ENCODE measurements at regions not wholly inside any gene's neighbourhood (a gene's known extent, or its start where the extent isn't known, plus 50 kb on each side); places are given as distances from the start of the nearest gene placed in this dataset.

DNA sequence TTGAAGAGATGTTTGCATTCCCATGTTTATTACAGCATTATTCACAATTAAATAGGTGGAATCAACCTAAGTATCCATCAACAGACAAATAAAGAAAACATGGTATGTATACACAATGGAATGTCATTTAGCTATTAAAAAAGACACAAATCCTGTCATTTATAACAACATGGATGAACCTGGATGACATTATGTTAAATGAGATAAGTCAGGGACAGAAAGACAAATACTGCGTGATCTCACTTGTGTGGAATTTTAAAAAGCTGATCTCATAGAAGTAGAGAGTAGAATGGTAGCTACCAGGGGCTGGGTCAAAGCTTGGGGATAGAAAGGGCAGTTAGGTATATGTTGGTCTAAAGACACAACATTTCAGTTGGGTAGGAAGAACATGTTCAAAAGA, 376.3 kb downstream of the EPHA4 start:
- H3K9me3 Mint-ChIP-seq: no peaks in the 10 kb centered on the region
- no peaks in the 10 kb centered on the region for H3K36me3 Mint-ChIP-seq (ENCODE audit: low read depth)
- peaks cover 5% of the 10 kb centered on the region for H3K27me3 Mint-ChIP-seq
- ATAC-seq (replicated peaks): no peak
- H3K27ac Mint-ChIP-seq: no peak overlapping the region
- no peak overlapping the region for H3K4me3 Mint-ChIP-seq
- no peaks in the 10 kb centered on the region for H3K4me1 Mint-ChIP-seq

DNA sequence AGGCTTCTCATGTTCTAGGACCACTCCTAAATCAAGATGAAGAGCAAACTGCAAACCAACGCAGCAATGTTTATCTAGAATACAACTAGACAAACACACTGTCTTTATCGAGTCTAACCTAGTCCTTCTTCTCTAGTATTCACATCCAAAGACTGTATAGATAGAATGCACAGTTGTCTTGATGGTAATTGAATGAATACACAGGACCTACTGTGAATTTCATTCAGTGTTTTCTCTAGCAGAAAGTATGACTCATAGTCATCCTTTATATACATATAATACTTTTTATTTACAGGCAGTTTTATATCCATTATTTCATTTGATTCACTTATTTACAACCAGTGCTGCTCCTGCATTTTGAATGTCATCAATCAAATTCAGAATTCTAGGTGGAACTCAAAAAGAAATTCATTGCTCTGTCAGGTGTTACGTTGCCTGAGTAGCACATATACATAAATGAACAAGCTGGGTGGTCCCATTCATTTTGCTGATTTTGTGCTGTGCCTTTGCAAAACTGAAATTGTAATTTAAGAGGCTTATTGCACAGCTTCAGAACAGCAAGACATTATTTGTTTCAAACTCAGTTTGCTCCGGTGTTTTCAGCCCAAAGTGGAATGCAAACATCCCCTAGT, 374.8 kb downstream of the EPHA4 start:
- peaks cover 3% of the 10 kb centered on the region for H3K27me3 Mint-ChIP-seq
- H3K4me1 Mint-ChIP-seq: no peaks in the 10 kb centered on the region
- ATAC-seq (replicated peaks): no peak
- H3K4me3 Mint-ChIP-seq: no peak overlapping the region
- no peaks in the 10 kb centered on the region for H3K9me3 Mint-ChIP-seq
- no peaks in the 10 kb centered on the region for H3K36me3 Mint-ChIP-seq (ENCODE audit: low read depth)
- H3K27ac Mint-ChIP-seq: no peak overlapping the region

DNA sequence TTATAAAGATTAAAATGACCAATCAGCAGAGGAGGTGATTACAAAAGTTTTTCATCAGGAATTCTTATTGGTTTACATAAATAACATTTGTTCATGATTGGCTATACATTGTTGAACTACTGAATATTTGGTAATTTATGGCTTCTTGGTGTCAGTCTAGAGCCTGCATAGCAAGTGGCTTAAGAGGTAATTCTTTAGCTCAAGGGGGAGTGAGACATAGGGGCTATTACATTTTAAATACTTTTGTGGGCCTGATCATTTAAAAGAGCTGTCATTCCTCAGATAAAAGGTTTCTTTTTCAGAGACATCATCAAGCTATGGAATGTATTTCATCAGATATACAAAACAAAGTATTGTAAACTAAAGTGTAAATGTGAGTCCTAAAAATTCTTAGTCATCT, 373.8 kb downstream of the EPHA4 start:
- no peak for ATAC-seq (replicated peaks)
- Mint-ChIP-seq H3K4me3 (no peak overlapping the region), H3K27ac (no peak overlapping the region), H3K9me3 (no peaks in the 10 kb centered on the region), H3K4me1 (no peaks in the 10 kb centered on the region), H3K36me3 (ENCODE audit: low read depth) (no peaks in the 10 kb centered on the region), H3K27me3 (no peaks in the 10 kb centered on the region)

DNA sequence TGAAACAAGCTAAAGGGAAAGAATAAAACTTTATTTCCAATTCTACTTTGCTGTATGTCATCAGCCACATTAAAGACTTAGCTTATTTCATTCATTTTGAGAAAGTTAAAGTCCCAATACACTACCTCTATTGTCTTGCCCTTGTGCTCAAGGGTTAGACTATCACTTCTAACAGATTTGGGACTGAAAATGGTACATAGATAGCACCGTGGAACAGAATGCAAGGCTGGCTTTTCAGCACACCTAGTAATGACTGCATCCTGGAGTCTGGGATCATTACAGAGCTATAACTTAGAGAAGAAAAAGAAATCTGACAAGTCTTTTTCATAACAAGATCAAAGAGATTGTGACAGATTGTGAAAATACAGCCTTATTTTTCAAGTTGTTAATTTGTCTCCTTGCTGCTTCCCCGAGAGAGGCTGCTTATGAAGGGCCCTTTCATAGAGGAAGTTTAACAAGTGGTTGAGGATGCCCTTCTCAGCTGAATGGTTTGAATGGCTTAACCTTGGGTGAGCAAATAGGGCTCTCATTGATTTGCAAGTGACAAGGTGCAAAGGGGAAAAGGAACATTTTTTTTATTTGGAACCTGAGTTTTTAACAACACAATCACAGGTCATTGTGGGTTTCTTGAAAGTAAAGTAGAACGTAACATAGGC, 371.8 kb downstream of the EPHA4 start:
- no peak overlapping the region for H3K4me3 Mint-ChIP-seq
- no peaks in the 10 kb centered on the region for H3K4me1 Mint-ChIP-seq
- H3K27me3 Mint-ChIP-seq: no peaks in the 10 kb centered on the region
- no peak for ATAC-seq (replicated peaks)
- H3K27ac Mint-ChIP-seq: no peak overlapping the region
- H3K36me3 Mint-ChIP-seq (ENCODE audit: low read depth): no peaks in the 10 kb centered on the region
- H3K9me3 Mint-ChIP-seq: no peaks in the 10 kb centered on the region

DNA sequence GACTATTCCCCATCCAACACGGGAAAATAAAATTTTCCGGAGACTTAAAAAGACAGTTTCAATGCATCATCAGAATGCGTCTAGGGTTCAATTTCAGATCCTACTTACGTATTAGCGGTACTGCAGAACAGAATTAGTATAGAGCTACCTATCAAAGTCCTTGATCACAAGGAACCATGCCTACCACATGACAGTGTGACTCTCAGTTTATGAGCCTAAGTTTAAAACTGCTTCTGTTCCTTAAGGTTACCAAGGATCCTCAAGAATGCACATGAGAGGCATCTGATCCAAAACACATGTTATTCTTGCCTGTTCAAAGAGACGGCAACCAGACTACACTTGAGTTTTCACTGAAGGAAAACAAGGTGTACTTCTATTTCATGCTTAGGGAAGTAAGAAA, 369.7 kb downstream of the EPHA4 start:
- H3K27me3 Mint-ChIP-seq: peaks cover 4% of the 10 kb centered on the region

DNA sequence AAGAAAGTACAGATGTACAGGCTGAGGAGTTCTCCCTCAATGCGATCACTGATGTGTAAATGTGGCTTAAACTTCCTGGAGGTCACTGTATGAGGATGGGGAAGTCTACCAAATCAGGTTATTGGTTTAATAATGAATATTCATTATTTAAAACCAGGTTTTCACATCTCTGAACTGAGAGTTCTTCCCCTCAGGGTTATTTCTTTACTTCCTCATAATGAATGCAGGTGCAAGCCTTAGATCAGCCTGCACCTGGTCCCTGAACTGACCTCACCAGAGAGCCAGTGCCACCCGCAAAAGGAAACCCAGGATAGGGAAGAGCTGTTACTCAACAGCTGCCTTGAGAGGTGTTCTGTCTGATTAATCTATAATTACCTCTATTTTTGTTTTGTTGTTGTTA, 369.0 kb downstream of the EPHA4 start:
- Mint-ChIP-seq H3K27ac (no peak overlapping the region), H3K4me1 (no peaks in the 10 kb centered on the region), H3K9me3 (peaks cover 3% of the 10 kb centered on the region), H3K27me3 (peaks cover 4% of the 10 kb centered on the region), H3K4me3 (no peak overlapping the region), H3K36me3 (ENCODE audit: low read depth) (no peaks in the 10 kb centered on the region)
- ATAC-seq (replicated peaks): no peak

More for the DNA sequence above, 369.7 kb downstream of the EPHA4 start:
- Mint-ChIP-seq H3K4me3 (no peak overlapping the region), H3K4me1 (no peaks in the 10 kb centered on the region), H3K27ac (no peak overlapping the region), H3K36me3 (ENCODE audit: low read depth) (no peaks in the 10 kb centered on the region), H3K9me3 (peaks cover 3% of the 10 kb centered on the region)
- no peak for ATAC-seq (replicated peaks)

DNA sequence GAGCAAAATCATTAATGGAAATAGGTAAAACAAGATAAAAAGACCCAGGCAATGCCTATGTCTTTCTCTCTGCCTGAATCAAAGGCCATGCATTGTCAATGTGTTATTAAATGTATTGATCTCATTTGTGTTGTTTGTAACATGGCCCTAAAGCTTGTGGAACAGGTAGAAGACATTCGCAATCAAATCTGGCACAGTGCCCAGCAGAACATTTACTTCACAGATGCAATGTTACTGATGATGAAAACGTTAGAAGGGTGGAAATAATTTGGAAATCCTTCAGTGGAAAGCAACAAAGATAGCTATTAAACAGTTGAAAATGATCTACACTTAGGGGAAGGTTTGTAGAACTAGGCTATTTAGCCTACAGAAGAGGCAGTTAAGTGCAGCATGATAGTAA, 368.2 kb downstream of the EPHA4 start:
- no peaks in the 10 kb centered on the region for H3K4me1 Mint-ChIP-seq
- H3K27me3 Mint-ChIP-seq: peaks cover 4% of the 10 kb centered on the region
- H3K36me3 Mint-ChIP-seq (ENCODE audit: low read depth): no peaks in the 10 kb centered on the region
- ATAC-seq (replicated peaks): no peak
- H3K27ac Mint-ChIP-seq: no peak overlapping the region
- peaks cover 3% of the 10 kb centered on the region for H3K9me3 Mint-ChIP-seq
- H3K4me3 Mint-ChIP-seq: no peak overlapping the region

DNA sequence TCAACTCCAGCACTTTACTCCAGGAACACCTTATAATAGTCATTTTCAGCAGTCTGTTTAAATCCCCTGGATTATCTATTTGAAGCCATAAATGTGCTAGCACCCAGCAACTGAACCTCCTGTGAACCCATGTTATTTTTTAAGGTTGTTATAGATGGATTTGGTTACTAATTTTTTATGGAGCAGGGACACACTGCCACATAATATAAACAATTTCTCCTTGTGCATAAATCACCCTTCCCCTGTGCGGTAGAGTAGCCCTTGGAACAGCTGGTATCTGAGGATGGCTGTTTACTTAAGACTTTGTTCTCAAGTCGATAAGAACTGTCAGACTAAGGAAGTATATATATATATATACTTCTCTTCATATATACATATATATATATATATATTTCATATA, 367.4 kb downstream of the EPHA4 start:
- H3K4me1 Mint-ChIP-seq: no peaks in the 10 kb centered on the region
- H3K9me3 Mint-ChIP-seq: peaks cover 3% of the 10 kb centered on the region
- H3K4me3 Mint-ChIP-seq: no peak overlapping the region
- H3K27ac Mint-ChIP-seq: no peak overlapping the region
- ATAC-seq (replicated peaks): no peak
- peaks cover 4% of the 10 kb centered on the region for H3K27me3 Mint-ChIP-seq
- no peaks in the 10 kb centered on the region for H3K36me3 Mint-ChIP-seq (ENCODE audit: low read depth)

DNA sequence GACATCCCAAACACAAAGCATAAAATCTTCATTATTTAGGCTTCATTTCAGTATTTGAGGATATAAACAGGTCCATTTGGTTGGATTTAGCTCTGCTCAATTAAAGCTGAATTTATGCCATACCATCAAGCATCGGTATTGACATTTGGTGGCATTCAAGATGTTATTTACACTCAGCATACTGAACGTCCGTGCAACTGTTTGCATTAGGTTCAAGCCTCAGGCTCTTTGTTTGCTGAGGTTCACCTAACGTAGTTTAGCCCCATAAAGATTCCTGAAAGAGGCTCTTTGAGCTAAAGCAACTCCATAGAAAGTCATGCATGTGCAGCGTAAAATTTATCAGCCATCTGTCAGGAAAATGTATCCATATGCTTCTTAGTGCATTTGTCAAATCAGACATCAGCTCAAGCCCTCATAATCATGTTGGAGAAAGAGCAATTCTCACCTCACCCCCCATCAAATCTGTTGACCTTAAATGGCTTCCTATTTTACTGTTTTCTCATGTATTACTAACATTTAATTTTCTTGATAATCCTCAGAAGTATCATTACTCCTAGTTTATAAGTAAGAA, 366.9 kb downstream of the EPHA4 start:
- no peaks in the 10 kb centered on the region for H3K4me1 Mint-ChIP-seq
- peaks cover 4% of the 10 kb centered on the region for H3K27me3 Mint-ChIP-seq
- no peaks in the 10 kb centered on the region for H3K36me3 Mint-ChIP-seq (ENCODE audit: low read depth)
- no peak for ATAC-seq (replicated peaks)
- H3K4me3 Mint-ChIP-seq: no peak overlapping the region
- peaks cover 3% of the 10 kb centered on the region for H3K9me3 Mint-ChIP-seq
- no peak overlapping the region for H3K27ac Mint-ChIP-seq

DNA sequence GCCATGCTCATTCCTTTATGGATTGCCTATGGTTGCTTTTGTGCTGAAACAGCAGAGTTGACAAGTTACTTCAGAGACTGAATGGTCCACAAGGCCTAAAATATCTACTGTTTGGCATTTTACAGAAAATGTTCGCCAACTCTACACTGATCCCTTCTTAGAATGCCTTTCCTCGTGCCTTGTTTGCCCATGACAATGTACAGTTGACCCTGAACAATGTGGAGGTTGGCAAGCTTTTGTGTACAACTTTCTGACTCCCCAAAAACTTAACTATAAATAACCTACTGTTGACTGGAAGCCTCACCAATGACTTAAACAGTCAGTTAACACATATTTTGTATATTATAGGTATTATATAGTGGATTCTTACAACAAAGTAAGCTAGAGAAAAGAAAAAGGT, 361.4 kb downstream of the EPHA4 start:
- Mint-ChIP-seq H3K36me3 (ENCODE audit: low read depth) (no peaks in the 10 kb centered on the region), H3K4me1 (no peaks in the 10 kb centered on the region), H3K4me3 (no peak overlapping the region), H3K27ac (no peak overlapping the region), H3K9me3 (peaks cover 3% of the 10 kb centered on the region), H3K27me3 (peaks cover 4% of the 10 kb centered on the region)
- no peak for ATAC-seq (replicated peaks)

DNA sequence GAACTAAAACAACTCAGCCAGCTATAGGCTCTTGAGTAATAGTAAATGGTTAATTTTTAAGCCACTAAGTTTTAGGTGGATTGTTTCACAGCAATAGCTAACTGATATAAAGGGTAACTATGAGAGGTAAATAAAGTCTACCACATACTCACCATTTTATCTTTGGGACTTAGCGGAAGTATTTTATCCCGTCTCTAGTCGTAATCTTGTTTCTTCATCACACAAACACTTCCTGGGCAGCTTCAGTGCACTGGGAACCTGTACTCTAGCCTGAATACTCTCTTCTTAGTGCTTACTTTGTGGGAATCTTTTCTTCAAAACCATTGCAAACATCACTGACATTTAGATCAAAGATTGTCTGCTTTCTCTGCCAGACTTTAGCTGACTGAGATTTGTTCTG, 360.5 kb downstream of the EPHA4 start:
- H3K4me1 Mint-ChIP-seq: no peaks in the 10 kb centered on the region
- no peak overlapping the region for H3K4me3 Mint-ChIP-seq
- H3K9me3 Mint-ChIP-seq: no peaks in the 10 kb centered on the region
- no peaks in the 10 kb centered on the region for H3K27me3 Mint-ChIP-seq
- no peak overlapping the region for H3K27ac Mint-ChIP-seq
- no peaks in the 10 kb centered on the region for H3K36me3 Mint-ChIP-seq (ENCODE audit: low read depth)
- ATAC-seq (replicated peaks): no peak

DNA sequence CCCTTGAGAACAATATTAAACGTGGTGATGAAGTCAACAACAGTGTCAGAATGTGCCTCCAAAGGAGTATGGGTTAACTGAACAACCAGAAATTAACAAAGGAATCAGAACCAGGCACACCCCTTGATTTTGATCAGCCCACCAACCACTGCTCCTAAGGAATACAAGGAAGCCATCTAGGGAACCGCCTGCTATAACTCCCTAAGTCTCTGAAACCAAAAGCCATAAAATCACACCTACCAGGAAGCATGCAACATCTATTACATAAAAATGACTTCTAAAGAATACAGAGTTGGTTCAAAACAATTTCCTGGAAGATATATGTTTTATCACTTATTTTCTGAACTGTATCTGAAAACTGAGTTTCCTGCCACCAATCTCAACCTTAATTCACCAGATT, 360.0 kb downstream of the EPHA4 start:
- no peak for ATAC-seq (replicated peaks)

DNA sequence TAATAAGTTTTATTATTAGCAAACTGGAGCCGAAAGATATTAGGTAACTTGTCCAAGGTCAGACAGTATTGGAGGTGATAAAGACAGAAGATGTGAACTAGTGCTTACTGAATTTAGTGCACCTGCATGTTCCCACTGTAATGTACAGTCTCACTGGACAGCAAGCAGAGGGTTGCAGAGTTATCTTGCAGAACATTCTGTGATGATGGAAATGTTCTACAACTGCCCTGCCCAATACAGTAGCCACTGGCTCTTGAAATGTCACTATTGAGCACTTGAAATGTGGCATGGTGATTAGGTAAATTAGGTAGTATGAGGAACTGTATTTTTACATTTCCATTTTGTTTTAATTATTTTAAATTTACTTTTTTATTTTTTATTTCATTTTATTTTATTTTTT, 356.6 kb downstream of the EPHA4 start:
- Mint-ChIP-seq H3K4me3 (no peak overlapping the region), H3K4me1 (no peaks in the 10 kb centered on the region), H3K27me3 (peaks cover 3% of the 10 kb centered on the region), H3K36me3 (ENCODE audit: low read depth) (no peaks in the 10 kb centered on the region), H3K9me3 (no peaks in the 10 kb centered on the region), H3K27ac (no peak overlapping the region)
- ATAC-seq (replicated peaks): no peak

More for the DNA sequence above, 360.0 kb downstream of the EPHA4 start:
- no peaks in the 10 kb centered on the region for H3K36me3 Mint-ChIP-seq (ENCODE audit: low read depth)
- H3K9me3 Mint-ChIP-seq: no peaks in the 10 kb centered on the region
- H3K4me1 Mint-ChIP-seq: no peaks in the 10 kb centered on the region
- no peak overlapping the region for H3K4me3 Mint-ChIP-seq
- no peaks in the 10 kb centered on the region for H3K27me3 Mint-ChIP-seq
- H3K27ac Mint-ChIP-seq: no peak overlapping the region

DNA sequence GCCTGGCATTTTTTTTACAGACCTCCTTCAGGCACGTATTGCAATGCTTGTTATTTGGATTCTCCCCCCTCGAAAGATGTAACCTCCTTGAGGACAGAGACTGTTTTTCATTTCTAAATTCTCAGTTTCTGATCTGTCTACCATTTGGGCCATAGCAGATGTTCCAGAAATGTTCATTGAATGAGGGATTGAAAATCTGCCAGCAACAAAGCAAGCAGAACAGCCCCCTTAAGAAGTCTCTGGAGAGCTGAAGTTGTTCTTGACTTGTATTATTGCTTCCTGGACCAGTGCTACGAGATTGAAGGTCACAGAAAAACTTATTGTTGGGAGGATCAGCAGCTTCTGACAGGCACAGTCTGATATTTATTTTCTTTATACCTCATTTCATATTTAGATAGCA, 355.5 kb downstream of the EPHA4 start:
- no peaks in the 10 kb centered on the region for H3K9me3 Mint-ChIP-seq
- no peaks in the 10 kb centered on the region for H3K36me3 Mint-ChIP-seq (ENCODE audit: low read depth)
- no peak overlapping the region for H3K27ac Mint-ChIP-seq
- no peak for ATAC-seq (replicated peaks)
- H3K4me1 Mint-ChIP-seq: no peaks in the 10 kb centered on the region
- H3K27me3 Mint-ChIP-seq: peaks cover 3% of the 10 kb centered on the region
- no peak overlapping the region for H3K4me3 Mint-ChIP-seq

DNA sequence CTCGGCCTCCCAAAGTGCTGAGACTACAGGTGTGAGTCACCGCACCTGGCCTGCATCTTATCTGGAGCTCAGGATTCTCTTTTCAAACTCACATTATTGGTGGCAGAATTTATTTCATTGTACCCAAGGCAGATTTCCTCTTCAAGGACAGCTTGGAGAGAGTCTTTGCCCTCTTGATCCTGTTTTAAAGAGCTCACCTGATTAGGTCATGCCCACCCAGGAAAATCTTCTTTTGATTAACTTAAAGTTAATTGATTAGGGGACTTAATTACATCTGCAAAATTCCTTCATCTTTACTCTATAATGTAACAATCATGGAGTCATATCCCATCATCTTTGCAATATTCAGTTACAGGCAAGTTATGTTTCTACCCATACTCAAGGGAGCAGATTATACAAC, 346.4 kb downstream of the EPHA4 start:
- no peak overlapping the region for H3K27ac Mint-ChIP-seq
- H3K27me3 Mint-ChIP-seq: no peaks in the 10 kb centered on the region

More for the DNA sequence above, 346.4 kb downstream of the EPHA4 start:
- Mint-ChIP-seq H3K4me1 (no peaks in the 10 kb centered on the region), H3K4me3 (no peak overlapping the region), H3K36me3 (ENCODE audit: low read depth) (no peaks in the 10 kb centered on the region), H3K9me3 (no peaks in the 10 kb centered on the region)
- no peak for ATAC-seq (replicated peaks)
